CD4-positive, alpha-beta T cell treated with Interleukin-2 at 100 ng/mL for 4 hours (primary cell): ENCODE measurements at regions not wholly inside any gene's neighbourhood (a gene's known extent, or its start where the extent isn't known, plus 50 kb on each side); places are given as distances from the start of the nearest gene placed in this dataset.
"Not testable (repeated sequence)": the region's sequence is repeated elsewhere in the genome, so short reads cannot be mapped to it uniquely, and the experiment has no call there.

Source experiments
- DNase-seq: peaks from one replicate; pipeline ENCODE4 v3.0.0-alpha.2; 2020; ENCODE audit warnings: low spot score

DNA sequence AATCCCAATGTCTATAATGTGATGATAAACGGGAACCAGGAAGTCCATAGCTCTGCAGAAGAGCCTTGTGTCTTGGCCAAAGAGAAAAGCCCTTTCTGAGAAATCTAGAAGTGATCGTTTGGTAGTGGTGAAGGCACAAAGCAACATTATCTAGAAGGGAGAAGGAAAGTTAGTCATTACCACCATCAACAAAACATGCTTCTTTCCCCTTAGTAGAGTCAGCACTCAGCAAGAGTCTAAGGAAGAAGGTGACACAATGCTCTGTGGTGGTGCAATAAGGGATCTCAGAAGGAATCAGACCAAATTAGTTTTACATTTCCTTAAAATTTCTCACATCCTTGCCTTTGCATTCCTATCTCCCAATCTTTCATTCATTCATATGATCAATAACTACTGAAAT, 134.4 kb upstream of the PRDX6 start:
- DNase-seq = no peak

DNA sequence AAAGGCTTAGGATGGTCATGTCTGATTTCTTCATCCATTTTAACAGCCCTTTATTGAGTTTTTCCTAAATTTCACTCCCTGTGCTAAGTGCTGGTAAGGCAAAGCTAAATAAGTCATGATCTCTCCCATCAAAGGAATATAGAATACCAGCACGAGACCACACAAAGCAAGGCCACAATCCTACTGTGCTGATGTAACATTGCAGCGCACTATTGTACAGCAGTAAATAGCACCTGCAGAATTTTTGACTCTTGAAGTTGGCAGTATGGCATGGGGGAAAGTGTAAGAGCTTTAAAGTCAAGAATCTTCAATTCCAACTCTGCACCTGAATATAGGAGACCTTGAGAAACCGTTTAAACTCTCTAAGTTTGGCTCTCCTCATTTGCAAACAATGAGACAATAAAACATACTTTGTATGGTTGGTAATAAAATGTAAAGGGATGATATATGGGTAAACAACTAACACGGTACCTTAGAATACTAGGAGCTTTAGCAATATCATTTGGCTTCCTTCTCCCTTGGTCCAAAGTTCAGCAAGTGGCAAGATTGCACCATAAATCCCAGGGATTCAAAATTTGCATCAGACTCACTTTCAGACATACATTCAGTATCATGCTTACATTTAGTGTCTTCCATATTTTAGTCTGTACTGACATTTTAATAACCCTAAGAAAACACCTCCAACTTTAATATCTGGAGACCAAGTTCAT, 132.9 kb upstream of the PRDX6 start:
- DNase-seq = no peak

DNA sequence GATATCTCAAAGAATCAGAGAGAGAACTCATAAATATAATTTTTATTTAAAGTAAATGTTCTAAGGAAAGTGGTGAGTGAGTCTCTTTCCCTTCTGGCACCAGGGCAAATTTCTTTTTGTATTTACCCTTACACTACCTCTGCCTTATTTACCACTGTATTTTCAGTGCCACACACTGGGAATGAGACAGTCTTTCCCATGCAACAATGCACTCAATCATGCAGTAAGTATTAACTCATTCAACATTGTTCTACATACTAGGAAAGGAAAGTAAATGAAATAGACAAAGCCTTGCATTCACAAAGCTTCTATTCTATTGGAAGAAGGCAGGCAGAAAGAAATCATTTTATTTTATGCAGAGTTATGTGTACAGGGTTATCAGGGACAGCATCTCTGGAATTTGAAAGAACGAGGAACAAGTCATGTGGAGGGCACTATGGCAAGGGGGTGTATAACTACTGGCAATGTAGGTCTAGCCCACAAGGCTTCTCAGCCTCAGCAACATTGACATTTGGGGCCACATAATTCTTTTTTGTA, 129.8 kb upstream of the PRDX6 start:
- no peak for DNase-seq

DNA sequence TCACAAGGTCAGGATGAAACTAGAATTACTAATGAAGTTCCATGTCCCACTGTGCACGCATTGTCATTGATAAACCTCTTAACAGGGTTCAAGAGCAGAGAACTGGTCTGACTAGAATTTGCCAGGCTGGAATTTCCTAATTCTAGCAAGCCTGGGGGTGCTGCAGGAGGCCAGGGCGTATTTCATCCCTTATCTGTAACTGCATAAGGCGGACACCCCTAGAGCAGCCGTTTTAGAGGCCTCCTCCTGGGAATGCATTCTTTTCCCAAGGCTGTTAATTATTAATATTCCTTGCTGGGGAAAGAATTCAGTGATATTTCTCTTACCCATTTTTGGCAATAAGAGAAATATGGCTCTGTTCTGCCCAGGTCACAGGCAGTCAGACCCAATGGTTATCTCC, 124.5 kb upstream of the PRDX6 start:
- DNase-seq = not testable (repeated sequence)

DNA sequence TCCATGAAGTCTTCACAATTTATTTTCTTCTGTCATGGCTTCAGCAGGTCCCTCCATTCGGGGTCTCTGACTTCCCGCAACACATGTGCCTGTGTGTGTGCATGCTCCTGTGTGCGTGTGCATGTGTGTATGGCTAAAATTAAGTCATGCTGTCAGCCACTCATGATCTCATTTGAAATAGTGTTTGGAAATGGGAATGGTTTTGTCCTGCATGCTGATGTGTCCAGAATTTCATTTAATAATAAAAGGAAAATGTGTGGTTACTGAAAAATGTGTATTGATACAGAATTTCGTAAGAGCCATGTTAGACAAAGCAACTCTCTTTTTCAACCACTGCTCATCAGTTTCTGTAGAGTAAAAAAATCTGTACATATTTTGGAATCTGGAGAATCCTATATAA, 123.8 kb upstream of the PRDX6 start:
- no peak for DNase-seq

DNA sequence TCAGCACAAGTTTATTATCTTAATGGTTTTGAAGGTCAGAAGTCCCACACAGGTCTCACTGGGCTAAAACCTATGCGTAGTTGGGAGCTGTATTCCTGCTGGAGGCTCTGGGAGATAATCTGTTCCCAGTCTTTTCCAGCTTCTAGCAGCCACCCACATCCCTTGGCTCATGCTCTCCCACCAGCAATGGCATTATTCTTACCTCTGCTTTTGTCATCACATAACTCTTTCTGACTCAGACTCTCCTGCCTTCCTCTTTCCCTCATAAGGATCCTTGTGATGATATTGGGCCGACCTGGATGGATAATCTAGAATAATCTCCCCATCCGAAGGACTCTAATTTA, 122.2 kb upstream of the PRDX6 start:
- DNase-seq = no peak

DNA sequence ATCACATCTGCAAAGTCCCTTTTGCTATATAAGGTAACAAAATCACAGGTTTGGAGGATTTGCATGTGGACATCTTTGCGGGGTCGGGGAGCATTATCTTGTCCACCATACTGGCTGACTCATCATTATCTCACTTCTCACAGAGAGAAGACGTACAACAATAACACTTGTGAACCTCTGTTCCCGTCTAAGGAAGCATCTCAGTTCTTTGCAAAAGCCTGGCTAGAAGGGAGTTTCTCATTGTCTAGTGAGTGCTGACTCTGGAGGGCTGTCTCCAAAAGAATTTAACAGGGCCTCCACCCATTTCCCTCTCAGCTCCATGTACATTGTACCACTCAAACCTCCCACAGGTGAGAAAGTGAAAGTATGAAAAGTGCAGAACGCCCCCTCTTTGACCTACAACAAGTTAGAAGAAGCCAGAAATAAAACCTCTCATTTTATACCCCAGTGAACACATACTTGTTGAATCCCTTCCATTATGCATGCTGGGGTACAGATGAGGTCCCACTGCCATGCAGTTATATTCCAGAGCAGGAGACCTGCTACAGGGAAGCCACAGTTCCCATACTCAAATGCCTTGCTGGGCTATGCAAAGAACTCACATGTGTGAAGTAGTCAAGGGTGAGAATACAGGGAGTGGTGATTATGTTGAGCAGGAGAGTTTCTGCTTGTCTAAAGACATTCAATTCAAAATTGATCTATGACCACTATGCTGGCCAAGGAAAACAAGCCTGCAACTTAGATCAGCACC, 121.7 kb upstream of the PRDX6 start:
- DNase-seq = no peak

DNA sequence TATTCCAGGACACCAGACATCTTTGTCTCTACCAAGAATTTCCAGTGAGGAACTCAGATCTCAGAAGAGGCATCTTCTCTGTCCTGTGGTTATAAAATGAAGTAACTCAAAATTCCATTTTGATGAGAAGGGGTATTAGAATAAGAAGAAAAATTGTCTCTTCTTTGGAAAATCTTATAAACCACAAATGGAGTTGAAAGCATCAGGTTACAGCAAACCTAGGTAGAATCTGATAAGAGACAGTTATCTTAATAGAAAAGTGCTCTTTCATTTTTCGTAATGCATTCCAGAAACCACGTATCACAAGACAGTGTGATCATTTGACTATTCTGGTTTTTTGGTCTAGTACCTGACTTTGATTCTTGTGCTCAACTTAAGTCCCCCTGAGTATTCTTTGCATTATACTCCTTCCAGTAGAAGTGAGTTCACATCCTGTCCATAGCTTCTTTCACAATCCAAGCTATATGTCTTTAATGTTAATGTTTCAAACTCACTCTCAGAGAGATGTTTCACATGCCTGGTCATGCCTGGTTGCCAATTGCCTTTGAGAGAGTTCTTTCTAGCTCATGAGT, 120.9 kb upstream of the PRDX6 start:
- DNase-seq = no peak

DNA sequence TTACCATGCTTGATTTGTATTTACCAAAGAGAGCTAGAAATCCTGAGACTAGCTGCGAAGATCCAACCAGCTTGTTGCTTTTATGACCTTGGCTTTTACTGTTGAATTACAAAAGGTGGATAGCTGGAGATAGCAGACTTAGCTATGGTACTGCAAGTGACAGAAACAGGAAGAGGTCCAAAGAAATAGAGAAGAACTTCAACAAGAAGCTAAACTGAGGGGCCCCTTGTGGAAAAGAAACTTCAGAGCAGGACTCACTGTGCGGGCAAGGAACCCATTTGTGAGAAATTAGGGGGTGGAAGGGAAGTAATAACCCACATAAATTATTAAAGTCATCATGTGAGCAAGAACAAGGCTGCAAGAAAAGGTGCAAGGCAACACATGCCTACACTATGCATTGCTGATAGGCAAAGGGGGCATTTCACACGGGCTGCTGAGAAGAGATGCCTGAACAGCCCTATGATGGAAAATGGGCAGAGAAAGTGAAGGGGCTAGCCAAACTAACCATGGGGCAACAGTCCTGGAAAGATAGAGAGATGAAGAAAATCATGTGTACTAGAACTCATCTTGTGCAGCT, 116.6 kb upstream of the PRDX6 start:
- DNase-seq = no peak

DNA sequence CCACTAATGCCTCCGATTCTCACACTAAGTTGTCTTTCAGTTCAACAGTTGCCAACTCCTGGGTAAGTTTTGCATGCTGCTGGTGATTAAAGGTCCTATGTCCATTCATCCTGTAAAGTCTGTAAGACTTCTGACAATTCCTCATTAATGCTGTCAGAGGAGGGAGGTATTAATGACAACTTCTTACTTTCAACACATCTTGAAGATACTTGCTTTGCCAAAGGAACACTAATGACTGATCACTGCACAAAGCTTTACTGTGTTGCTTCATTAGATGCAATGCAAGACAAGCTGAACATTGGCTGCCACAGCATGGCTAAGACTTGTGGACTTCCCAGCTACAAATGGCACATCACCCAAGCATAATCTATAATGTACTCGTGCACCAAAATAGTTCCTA, 114.6 kb upstream of the PRDX6 start:
- DNase-seq = no peak

DNA sequence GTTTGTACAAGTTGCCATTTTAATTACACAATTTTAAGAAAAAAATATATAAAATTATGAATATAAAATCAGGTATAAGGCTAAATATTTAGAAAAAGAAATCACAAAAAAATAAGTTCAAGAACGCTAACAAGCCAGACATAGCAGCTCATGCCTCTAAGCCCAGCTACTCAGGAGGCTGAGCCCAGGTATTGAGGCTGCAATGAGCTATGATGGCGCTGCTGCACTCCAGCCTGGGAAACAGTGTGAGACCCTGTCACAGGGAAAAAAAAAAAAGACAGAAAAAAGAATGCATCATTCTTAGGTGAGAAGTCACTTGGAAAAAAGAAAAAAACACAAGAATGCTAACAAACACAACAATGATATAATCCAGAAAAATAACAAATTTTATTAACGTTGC, 112.3 kb upstream of the PRDX6 start:
- no peak for DNase-seq

DNA sequence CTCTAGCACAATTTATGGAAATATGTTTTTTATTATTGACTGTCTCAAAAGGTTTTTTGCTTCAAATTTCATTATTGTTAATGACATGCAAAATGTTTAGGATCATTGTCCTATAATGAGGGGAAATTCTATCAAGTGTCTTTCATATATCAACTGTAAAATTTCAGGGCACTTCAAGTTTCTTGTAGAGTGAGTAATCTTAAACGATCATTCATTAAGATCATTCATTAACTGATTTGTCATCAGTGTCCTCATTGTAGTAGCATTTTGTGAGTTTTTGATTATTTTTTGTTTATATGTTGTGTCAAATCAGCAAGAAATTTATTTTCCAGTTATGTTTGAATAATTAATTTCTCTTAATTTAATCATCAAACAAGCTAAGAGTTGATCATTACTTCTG, 111.8 kb upstream of the PRDX6 start:
- no peak for DNase-seq

DNA sequence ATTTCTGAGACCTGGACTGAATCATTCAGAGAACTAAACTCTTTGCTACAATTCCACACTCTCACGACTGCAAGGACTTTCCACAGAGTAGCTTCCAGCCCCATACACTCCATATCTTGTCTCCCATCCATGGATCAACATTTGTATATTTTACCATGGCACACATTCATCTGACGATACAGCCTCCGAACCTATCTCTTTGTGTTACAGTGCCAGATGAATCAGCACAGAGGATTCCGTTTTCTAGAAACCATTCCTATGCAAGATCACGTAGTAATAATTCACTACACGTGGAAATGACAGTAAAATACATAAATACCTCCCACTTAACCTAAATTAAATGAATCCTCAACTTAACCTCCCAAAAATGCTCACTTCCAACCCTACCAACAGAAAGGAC, 110.0 kb upstream of the PRDX6 start:
- no peak for DNase-seq

DNA sequence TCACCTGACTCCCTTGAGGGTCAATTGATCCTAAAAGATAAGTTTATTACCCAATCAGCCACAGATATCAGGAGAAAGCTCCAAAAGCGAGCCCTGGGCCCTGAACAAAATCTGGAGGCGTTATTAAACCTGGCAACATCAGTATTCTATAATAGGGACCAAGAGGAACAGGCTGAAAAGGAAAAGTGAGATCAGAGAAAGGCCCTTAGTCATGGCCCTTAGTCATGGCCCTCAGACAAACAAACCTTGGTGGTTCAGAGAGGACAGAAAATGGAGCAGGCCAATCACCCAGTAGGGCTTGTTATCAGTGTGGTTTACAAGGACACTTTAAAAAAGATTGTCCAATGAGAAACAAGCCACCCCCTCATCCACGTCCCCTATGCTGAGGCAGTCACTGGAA, 106.5 kb upstream of the PRDX6 start:
- not testable (repeated sequence) for DNase-seq

DNA sequence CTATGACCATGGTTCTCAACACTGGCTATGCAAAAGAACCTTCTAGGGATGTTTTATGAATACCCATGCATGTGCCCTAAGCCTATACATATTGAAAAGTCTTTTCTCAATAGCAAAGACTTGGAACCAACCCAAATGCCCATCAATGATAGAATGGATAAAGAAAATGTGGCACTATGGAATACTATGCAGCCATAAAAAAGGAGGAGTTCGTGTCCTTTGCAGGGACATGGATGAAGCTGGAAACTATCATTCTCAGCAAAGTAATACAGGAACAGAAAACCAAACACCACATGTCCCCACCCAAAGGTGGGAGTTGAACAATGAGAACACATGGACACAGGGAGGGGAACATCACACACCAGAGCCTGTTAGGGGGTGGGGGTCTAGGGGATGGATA, 101.1 kb upstream of the PRDX6 start:
- DNase-seq = not testable (repeated sequence)

DNA sequence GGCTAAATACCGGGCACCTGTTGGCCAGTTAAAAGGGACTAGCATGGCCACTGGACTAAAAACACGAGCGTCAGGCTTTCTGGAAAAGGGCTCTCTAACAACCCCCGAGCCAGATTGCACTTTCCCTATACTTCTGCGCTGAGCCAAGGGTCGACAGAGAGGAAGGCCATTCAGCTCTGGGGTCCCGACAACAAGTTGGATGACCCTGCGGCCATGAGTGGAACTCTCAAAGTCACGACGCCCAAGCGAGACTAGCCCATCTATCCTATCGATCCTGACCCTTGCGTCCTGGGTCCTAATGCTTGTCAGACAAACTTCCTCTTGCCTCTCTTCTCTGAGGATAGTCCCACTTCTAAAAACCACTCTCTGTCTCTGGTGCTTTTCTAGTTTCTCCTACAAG, 99.9 kb upstream of the PRDX6 start:
- DNase-seq = no peak

DNA sequence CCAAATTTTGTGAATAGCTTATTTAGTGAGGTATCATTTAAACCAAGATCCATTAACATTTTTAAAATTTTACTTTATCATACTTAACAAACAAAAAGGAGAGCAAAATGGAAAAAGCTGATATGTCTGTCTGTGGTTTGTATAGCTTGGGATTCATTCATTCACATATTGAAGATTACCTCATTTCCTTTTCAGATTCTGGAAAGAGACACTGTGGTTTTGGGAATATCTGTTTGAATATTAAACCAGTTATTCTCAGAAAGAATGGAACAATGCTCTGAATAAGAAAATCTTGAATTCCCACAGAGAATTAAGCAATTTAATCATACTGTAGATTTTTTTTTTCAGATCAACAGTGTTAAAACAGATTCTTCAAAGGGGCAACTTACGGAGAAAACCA, 93.8 kb upstream of the PRDX6 start:
- no peak for DNase-seq

DNA sequence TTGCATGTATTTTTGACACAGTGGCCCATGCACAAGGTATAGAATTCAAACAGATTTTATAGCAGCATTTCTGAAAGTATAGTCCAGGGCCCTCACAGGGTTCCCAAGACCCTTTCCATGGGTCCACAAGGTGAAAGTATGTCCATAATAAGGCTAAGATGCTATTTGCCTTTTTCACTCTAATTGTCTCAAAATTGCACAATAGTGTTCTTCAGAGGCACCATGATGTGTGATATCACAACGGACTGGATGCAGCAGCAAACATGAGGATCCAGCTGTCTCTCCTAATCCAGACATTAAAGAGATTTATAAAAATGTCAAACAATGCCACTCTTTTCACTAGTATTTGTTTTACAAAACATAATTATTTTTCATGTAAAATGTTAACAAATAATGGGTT, 88.8 kb upstream of the PRDX6 start:
- no peak for DNase-seq

DNA sequence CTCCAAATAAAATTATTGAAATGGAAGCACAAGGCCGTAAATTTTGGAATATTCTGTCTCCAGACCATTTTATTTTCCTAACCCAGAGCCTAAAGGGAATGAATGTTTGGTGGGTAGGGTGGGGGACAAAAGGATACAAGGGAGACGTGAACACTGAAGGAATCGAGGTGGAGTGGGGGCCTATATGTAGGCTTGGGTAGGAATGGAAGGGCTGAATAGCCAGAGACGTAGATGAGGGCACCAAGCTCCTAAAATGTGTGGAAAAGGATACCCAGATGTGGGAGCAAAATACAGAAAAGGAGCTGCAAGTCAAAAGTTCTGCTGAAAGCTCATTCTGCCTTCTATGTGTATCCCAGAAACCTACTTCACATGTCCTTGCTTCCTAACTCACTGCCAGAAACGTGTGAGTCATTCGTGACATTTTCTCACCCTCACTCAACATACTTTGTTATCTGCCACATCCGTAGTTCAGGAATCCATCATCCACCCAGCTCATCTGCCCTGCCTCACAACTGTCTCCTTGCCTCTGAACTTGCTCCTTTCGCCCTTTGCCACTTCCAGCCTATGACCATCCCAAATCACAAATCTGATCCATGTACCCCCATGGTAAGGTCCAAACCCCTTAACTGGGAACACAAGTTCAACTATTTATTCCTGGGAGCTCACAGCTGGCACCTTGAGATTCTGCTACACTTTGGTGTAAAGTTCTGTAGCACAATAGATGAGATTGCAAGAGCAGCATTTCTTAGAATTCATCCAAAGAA, 84.1 kb upstream of the PRDX6 start:
- DNase-seq = no peak

DNA sequence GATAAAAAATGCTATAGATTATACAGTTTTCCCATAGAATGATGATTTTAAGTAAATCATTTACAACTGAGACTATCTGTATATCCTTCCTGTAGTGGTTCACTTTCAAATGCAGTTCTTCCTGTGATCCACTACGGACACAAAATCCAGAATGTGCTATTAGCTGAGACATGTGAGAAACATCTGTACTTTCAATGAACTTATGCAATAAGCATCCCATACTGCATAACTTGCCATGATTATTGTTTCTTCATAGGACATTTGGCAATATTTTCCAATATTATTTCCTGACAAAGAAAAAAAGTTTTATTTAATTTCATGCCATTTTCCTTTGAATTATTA, 83.5 kb upstream of the PRDX6 start:
- DNase-seq = no peak

DNA sequence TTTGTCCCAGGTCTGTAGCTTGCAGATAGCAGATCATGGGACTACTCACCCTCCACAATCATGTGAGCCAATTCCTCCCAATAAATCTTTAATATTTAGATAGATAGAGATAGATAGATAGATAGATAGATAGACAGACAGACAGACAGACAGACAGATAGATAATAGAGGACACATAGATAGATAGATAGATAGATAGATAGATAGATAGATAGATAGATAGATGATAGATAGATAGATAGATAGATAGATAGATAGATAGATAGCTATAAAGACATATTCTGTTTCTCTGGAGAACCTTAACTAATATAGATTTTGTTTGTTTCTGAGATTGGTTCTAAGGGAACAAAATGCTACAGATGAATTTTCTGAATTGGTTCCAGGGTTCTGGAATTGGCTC, 82.3 kb upstream of the PRDX6 start:
- not testable (repeated sequence) for DNase-seq

DNA sequence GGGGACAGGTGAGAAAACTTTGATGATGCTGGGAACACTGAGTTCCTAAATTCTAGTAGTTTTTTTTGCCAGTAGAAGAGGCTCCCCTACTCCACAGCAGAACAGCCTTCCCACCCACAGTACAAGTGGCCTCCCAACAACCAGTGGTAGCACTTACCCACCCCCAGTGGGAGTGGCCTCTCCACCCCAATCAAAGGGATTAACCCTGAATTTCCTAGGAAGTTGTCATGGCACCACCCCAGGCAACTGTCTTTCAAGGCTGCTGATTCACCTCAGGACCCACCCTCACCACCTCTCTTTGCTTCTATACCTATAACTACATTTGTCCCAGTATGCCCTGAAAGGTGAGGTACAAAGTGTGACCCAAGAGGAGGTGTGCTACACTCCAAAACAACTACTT, 81.4 kb upstream of the PRDX6 start:
- DNase-seq = no peak
